ENCODE measurements at regions not wholly inside any gene's neighbourhood (a gene's known extent, or its start where the extent isn't known, plus 50 kb on each side); places are given as distances from the start of the nearest gene placed in this dataset.

- no peak overlapping the region for H2AFZ ChIP-seq (ENCODE audit: low read depth)
- no peak for TF ChIP-seq CTCF (conservative IDR thresholded peaks at IDR 0.05; ENCODE audit: low read depth, low read length)
- H3K9ac ChIP-seq, result no peak overlapping the region
- H3K79me2 ChIP-seq (ENCODE audit: insufficient read depth, low read depth), result no peaks in the 10 kb centered on the region
- no peak overlapping the region for H3K27ac ChIP-seq
- no peaks in the 10 kb centered on the region for H4K20me1 ChIP-seq (ENCODE audit: insufficient read depth)
- no peaks in the 10 kb centered on the region for H3K36me3 ChIP-seq (ENCODE audit: insufficient read depth)
- no peak overlapping the region for H3K4me3 ChIP-seq (IDR thresholded peaks at IDR 0.05; ENCODE audit: insufficient read depth, low read depth, low read length)
- no peaks in the 10 kb centered on the region for H3K4me1 ChIP-seq (ENCODE audit: low read depth, poor library complexity, severe bottlenecking)
- no peak overlapping the region for H3K4me2 ChIP-seq
- no peaks in the 10 kb centered on the region for H3K27me3 ChIP-seq (ENCODE audit: insufficient read depth, low read depth)
Measured at GRCh38 chr3:35335703-35336102, 303.6 kb upstream of the ARPP21 start.

GRCh38 chr3:35336601-35337000, 302.7 kb upstream of the ARPP21 start:
- H3K4me3 ChIP-seq (IDR thresholded peaks at IDR 0.05; ENCODE audit: insufficient read depth, low read depth, low read length), result no peak overlapping the region
- no peak overlapping the region for H3K4me2 ChIP-seq
- TF ChIP-seq CTCF (conservative IDR thresholded peaks at IDR 0.05; ENCODE audit: low read depth, low read length), result no peak

GRCh38 chr3:35338186-35338585, 301.1 kb upstream of the ARPP21 start:
- Histone ChIP-seq H3K79me2 (ENCODE audit: insufficient read depth, low read depth) (no peaks in the 10 kb centered on the region), H3K36me3 (ENCODE audit: insufficient read depth) (no peaks in the 10 kb centered on the region), H3K27ac (no peak overlapping the region), H3K9ac (no peak overlapping the region), H4K20me1 (ENCODE audit: insufficient read depth) (no peaks in the 10 kb centered on the region), H3K4me3 (IDR thresholded peaks at IDR 0.05; ENCODE audit: insufficient read depth, low read depth, low read length) (no peak overlapping the region), H3K27me3 (ENCODE audit: insufficient read depth, low read depth) (no peaks in the 10 kb centered on the region), H2AFZ (ENCODE audit: low read depth) (no peak overlapping the region), H3K4me1 (ENCODE audit: low read depth, poor library complexity, severe bottlenecking) (no peaks in the 10 kb centered on the region), H3K4me2 (no peak overlapping the region)
- TF ChIP-seq CTCF (conservative IDR thresholded peaks at IDR 0.05; ENCODE audit: low read depth, low read length), result no peak

More at GRCh38 chr3:35336601-35337000, 302.7 kb upstream of the ARPP21 start:
- Histone ChIP-seq H2AFZ (ENCODE audit: low read depth) (no peak overlapping the region), H3K27me3 (ENCODE audit: insufficient read depth, low read depth) (no peaks in the 10 kb centered on the region), H3K9ac (no peak overlapping the region), H3K27ac (no peak overlapping the region), H3K4me1 (ENCODE audit: low read depth, poor library complexity, severe bottlenecking) (no peaks in the 10 kb centered on the region), H4K20me1 (ENCODE audit: insufficient read depth) (no peaks in the 10 kb centered on the region), H3K79me2 (ENCODE audit: insufficient read depth, low read depth) (no peaks in the 10 kb centered on the region), H3K36me3 (ENCODE audit: insufficient read depth) (no peaks in the 10 kb centered on the region)

- no peak overlapping the region for H3K4me2 ChIP-seq
- no peaks in the 10 kb centered on the region for H4K20me1 ChIP-seq (ENCODE audit: insufficient read depth)
- H3K4me3 ChIP-seq (IDR thresholded peaks at IDR 0.05; ENCODE audit: insufficient read depth, low read depth, low read length), result no peak overlapping the region
- H3K27me3 ChIP-seq (ENCODE audit: insufficient read depth, low read depth), result no peaks in the 10 kb centered on the region
- no peaks in the 10 kb centered on the region for H3K36me3 ChIP-seq (ENCODE audit: insufficient read depth)
- H3K9ac ChIP-seq, result no peak overlapping the region
- H3K27ac ChIP-seq, result no peak overlapping the region
- H3K4me1 ChIP-seq (ENCODE audit: low read depth, poor library complexity, severe bottlenecking), result no peaks in the 10 kb centered on the region
- TF ChIP-seq CTCF (conservative IDR thresholded peaks at IDR 0.05; ENCODE audit: low read depth, low read length), result no peak
- H2AFZ ChIP-seq (ENCODE audit: low read depth), result no peak overlapping the region
- H3K79me2 ChIP-seq (ENCODE audit: insufficient read depth, low read depth), result no peaks in the 10 kb centered on the region
Measured at GRCh38 chr3:35380196-35380595, 259.1 kb upstream of the ARPP21 start.

All from KMS-11 (cell line).